ENCODE measurements at regions not wholly inside any gene's neighbourhood (a gene's known extent, or its start where the extent isn't known, plus 50 kb on each side); places are given as distances from the start of the nearest gene placed in this dataset.
A peak's percentile ranks its signal among the peaks of the same experiment; 100 is the strongest.

DNA sequence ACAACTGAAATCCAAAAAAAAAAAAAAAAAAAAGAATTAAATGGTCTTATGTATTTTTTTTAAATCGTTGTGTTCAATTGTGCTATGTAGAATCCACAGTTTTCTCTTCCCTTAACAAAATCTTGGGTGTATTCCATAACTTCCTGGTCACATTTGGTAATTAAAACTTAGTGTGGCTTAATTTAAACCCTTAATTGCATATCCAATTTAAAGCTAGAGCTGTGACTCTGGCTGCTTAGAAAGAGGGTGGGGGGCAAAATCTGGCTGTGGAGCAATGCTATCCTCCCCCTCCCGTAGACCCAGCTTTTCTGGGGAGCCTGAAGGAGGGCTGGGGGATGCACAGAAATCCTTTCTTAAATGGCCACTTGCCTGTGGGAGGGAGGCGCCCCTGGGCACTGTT lies 695.1 kb downstream of the INHBA start:
- TF ChIP-seq, protein P1, sequence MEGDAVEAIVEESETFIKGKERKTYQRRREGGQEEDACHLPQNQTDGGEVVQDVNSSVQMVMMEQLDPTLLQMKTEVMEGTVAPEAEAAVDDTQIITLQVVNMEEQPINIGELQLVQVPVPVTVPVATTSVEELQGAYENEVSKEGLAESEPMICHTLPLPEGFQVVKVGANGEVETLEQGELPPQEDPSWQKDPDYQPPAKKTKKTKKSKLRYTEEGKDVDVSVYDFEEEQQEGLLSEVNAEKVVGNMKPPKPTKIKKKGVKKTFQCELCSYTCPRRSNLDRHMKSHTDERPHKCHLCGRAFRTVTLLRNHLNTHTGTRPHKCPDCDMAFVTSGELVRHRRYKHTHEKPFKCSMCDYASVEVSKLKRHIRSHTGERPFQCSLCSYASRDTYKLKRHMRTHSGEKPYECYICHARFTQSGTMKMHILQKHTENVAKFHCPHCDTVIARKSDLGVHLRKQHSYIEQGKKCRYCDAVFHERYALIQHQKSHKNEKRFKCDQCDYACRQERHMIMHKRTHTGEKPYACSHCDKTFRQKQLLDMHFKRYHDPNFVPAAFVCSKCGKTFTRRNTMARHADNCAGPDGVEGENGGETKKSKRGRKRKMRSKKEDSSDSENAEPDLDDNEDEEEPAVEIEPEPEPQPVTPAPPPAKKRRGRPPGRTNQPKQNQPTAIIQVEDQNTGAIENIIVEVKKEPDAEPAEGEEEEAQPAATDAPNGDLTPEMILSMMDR (IDR thresholded peaks at IDR 0.05; ENCODE audit: insufficient read depth, low read depth, low read length) = no peak
- DNase-seq (ENCODE audit: low read depth) = no peak
- no peak overlapping the region for H3K4me3 ChIP-seq (ENCODE audit: low read depth, low read length)

DNA sequence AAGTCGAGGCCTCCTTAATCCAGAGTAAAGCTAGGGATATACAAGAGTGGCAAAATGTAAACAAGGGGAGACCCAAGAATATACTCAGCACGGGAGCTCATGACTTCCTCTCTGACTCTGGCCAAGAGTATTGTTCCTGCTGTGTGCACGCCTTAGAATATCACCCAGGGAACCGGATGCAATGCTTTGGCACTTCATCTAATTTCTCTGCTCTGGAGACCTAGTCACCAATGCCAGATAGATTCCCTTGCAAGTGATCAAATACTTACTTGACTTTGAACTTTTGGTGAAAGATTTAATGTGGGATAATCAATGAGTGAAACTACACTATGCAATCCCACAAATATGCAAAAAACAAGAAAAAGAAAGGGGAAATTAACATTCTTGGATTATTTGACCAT lies 695.5 kb downstream of the INHBA start:
- peak; percentile 56 for DNase-seq (ENCODE audit: low read depth)
- H3K4me3 ChIP-seq (ENCODE audit: low read depth, low read length) = no peak overlapping the region
- TF ChIP-seq, protein P1 (IDR thresholded peaks at IDR 0.05; ENCODE audit: insufficient read depth, low read depth, low read length) = no peak

DNA sequence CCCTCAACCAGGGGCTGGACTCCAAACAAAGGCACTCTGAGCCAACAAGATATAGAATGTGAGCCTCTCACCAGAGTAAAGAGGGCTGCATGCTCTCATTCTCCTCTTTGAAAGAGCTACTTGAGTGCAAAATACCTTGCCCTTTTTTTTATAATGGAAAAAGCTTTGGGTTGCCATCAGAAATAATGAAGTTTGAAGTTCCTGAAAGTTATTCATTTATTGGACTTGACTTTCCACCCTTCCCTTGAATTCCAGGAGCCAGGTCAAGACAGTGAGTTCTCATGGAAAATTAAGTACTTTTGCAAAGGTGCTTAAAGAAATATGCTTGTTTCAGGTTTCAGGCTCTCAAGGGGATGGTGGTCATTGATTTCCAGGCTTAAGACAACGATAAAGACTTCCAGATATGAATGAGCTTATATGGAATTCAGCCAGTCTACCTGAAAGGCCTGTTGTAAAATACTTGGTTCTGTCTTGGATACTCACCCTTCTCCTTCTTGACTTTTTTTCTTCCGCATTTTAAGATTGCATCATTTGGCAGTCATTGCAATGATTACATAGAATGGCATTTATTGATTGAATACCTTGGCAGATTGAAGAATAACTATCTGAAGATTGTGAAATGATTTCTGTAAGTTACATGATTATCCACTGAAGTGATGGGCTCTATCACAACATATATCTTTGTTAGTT lies 696.4 kb downstream of the INHBA start:
- peak; percentile 34 for DNase-seq (ENCODE audit: low read depth)
- no peak overlapping the region for H3K4me3 ChIP-seq (ENCODE audit: low read depth, low read length)
- TF ChIP-seq, protein P1 (IDR thresholded peaks at IDR 0.05; ENCODE audit: insufficient read depth, low read depth, low read length) = no peak

DNA sequence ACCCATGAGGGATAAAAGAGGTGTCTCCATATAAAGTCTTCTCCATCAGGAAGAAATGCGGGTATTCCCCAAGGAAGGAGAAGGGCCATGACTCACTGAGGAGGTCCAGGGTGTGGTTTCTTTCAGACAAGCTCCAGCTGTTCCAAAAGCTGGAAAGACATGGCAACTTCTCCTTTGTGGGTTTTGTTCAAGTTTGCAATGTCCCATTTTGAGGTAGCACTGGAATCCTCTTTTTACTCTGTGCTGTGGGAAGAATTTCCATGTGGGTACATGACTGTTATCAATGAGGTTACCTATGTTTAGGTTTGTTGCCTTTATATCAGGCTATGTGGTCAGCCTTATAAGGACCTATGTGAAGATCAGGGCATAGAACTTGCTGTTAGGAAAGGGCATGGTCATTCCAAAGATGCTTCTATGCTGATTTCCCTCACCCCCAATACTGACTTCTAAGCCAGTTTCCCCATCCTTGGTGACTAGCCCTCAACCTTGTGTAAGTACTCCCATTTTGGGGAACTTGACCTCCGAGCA lies 697.5 kb downstream of the INHBA start:
- TF ChIP-seq, protein P1 (IDR thresholded peaks at IDR 0.05; ENCODE audit: insufficient read depth, low read depth, low read length) = no peak
- H3K4me3 ChIP-seq (ENCODE audit: low read depth, low read length) = no peak overlapping the region
- peak; percentile 92 for DNase-seq (ENCODE audit: low read depth)

DNA sequence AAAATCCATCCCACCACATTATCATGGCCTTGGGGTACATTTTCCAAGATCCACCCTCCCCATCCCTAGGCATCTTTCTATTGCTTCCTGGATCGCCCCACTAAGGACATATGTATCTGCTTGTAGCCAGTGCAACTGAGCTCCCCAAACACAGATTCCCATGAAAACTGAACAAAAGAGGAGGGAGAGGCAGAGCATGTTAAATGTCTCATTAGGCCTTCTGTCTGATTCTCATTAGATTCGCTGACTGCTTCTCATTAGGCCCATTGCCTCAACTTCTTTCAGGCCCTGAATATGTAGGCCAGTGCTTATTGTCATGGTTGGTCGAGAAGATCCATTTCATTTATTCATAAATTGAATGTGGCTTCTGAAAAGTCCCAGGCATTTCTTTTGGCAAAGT lies 698.9 kb downstream of the INHBA start:
- DNase-seq (ENCODE audit: low read depth) = no peak
- TF ChIP-seq, protein P1 (IDR thresholded peaks at IDR 0.05; ENCODE audit: insufficient read depth, low read depth, low read length) = no peak
- H3K4me3 ChIP-seq (ENCODE audit: low read depth, low read length) = no peak overlapping the region

DNA sequence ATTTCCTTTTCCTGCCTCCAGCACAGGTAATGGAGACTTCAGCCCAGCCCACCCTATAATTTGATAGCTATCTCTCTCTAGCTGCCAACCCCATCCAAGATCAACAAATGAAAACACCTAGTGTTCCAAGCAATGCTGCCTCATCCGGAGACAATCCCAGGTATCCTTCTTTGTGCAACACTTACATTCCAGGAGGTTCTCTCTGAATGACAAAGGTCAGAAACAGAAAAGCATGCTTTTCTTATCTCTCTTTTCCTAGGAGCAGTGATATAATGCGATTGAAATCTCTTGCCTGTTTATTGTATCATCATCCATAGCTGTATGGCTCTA lies 699.3 kb downstream of the INHBA start:
- no peak for DNase-seq (ENCODE audit: low read depth)
- no peak overlapping the region for H3K4me3 ChIP-seq (ENCODE audit: low read depth, low read length)
- TF ChIP-seq, protein P1 (IDR thresholded peaks at IDR 0.05; ENCODE audit: insufficient read depth, low read depth, low read length) = no peak
